Kidney tubule cell (primary cell): ENCODE measurements at regions not wholly inside any gene's neighbourhood (a gene's known extent, or its start where the extent isn't known, plus 50 kb on each side); places are given as distances from the start of the nearest gene placed in this dataset.
"Not testable (repeated sequence)": the region's sequence is repeated elsewhere in the genome, so short reads cannot be mapped to it uniquely, and the experiment has no call there.

Experiments
- DNase-seq: peaks from one replicate; pipeline ENCODE4 v3.0.0-alpha.2; 2018; ENCODE audit warnings: low spot score

- no peak for DNase-seq
Measured at GRCh38 chr1:191346381-191346780, 811.9 kb upstream of the RGS18 start.

DNA sequence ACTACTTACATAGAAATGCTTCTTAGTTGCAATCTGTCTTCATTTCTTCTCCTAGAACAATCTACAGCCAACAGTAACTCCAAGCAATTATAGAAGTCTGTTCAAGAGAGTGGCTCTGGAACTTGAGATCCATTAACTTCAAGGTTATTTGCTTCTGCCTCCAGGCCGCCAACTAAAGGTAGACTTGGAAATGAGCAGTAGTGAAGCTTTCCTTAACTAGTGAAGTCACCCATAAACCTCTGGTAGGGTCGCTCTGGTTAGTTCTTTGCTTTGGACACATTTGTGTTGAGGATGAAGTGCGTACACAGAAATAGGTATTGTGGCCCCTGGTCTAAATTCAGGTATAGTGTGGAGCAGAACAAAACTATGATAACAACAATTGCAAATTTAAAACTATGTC, 809.9 kb upstream of the RGS18 start:
- no peak for DNase-seq

DNA sequence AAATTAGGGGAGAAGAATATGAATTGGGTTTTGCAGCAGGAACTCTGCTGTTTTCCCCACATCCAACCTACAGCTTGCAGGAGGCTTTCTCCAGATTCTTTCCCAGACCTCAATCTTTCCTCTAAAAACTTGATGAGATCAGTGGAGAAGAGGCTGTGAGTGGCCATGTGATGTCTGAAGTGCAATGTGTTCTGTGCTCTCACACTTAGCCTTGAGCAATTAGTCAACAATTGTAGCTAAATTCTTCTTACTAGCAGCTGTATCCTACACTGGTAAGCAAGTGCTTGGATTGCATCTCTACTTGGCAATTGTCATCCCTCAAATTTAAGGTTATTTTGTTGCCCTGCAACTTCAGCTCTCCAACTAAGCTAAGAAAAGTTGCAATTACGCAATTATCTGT, 807.3 kb upstream of the RGS18 start:
- DNase-seq, result no peak

GRCh38 chr1:191358724-191359123, 799.5 kb upstream of the RGS18 start:
- no peak for DNase-seq

- no peak for DNase-seq
Measured at GRCh38 chr1:191366686-191367085, 791.6 kb upstream of the RGS18 start.

- DNase-seq, result peak; percentile 11
Measured at GRCh38 chr1:191368891-191369654, 789.2 kb upstream of the RGS18 start.

DNA sequence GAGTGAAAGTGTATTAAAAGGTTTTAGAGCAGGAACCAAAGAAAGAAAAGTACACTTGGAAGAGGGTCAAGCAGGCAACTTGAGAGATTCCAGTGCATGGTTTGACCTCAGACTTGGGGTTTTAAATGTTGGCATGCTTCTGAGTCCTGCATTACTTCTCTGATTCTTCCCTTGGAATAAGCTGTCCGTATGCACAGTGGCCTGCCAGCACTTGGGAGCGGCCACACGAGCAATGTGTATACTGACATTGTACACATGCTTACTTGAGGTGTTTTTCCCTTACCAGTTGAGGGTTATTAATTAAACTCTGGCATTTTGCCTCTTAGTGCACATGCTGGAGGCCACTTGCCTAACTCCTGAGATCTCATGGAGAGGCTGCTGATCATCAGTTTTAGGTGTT, 786.6 kb upstream of the RGS18 start:
- peak; percentile 35 for DNase-seq

- no peak for DNase-seq
Measured at GRCh38 chr1:191388283-191388682, 770.0 kb upstream of the RGS18 start.

- no peak for DNase-seq
Measured at GRCh38 chr1:191396622-191397021, 761.6 kb upstream of the RGS18 start.

DNA sequence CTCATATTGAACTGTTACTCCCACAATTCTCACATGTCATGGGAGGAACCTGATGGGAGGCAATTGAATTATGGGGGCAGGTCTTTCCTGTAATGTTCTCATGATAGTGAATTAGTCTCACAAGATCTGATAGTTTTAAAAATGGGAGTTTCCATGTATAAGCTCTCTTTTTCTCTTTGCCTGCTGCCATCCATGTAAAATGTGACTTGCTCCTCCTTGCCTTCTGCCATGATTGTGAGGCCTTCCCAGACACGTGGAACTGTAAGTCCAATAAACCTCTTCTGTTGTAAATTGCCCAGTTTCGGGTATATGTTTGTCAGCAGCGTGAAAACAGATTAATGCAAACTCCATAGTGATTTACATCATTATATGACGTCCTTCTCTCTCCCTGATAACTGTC, 759.7 kb upstream of the RGS18 start:
- no peak for DNase-seq

DNA sequence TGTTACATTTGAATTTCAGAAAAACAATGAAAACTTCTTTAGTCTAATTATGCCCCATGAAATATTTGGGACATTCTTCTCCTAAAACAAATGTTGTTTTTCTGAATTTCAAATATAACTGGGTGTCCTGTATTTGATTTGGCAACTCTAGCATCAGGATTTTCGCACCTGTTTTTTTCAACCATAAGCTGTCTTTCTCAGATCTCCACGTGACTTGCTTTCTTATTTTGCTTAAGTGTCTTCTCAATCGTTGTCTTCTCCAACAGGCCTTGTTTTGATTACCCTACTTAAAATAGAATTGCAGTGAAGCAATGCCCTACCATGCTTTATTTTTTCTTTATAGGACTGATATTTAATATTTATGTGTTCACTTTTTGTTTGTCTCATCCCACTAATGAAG, 752.8 kb upstream of the RGS18 start:
- no peak for DNase-seq

DNA sequence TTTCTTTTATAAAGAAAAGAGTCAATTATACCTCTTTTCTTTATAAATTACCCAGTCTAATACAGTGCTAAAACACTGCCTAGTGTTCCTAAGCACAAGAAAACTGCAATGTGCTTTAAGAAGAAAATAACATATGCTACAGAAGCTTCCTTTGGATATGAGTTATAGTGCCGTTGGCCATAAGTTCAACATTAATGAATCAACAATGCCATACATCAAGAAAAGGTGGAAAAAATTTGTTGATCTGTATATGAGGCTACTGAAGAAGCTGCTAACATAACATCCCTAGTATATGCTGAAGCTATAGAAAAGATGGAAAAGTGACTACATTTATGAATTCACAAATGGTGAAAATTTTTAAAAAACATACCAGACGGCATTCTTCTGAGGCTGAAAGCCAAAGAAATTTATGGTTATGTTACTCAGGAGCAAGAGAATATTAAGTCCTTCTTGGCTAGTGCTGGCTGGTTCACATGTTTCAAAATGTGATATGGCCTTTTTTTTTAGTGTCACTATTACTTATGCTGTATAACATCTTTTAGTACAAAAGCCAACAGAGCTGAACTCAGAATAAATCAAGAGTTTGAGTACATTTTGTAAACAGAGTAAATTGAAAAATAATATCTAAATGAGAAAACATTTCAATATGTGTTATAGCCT, 743.2 kb upstream of the RGS18 start:
- DNase-seq, result no peak

DNA sequence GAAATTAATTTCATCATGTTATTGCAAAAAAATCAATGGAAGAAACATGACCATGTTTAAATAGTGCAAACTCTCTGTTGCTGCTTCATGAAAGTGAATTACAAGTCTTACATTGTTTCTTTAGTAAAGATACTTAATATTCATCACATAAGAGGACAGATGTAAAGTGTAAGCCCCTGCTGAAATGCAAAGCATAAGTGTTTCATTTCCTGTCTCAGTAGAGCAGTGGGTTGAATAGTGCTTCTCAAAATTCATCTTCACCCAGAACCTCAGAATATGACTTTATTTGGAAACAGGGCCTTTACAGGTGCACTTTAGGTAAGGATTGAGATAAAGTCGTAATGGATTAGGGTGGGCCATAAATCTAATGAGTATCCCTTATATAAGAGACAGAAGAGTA, 738.4 kb upstream of the RGS18 start:
- no peak for DNase-seq

- DNase-seq, result no peak
Measured at GRCh38 chr1:191427593-191427992, 730.7 kb upstream of the RGS18 start.

GRCh38 chr1:191432817-191433216, 725.4 kb upstream of the RGS18 start:
- DNase-seq, result no peak

GRCh38 chr1:191438979-191439378, 719.3 kb upstream of the RGS18 start:
- no peak for DNase-seq

GRCh38 chr1:191448279-191448678, 710.0 kb upstream of the RGS18 start:
- DNase-seq, result not testable (repeated sequence)

- peak; percentile 6 for DNase-seq
Measured at GRCh38 chr1:191452586-191452985, 705.7 kb upstream of the RGS18 start.

GRCh38 chr1:191453487-191453886, 704.8 kb upstream of the RGS18 start:
- DNase-seq, result peak; percentile 73

- DNase-seq, result no peak
Measured at GRCh38 chr1:191457889-191458288, 700.4 kb upstream of the RGS18 start.

- no peak for DNase-seq
Measured at GRCh38 chr1:191460234-191460633, 698.0 kb upstream of the RGS18 start.

DNA sequence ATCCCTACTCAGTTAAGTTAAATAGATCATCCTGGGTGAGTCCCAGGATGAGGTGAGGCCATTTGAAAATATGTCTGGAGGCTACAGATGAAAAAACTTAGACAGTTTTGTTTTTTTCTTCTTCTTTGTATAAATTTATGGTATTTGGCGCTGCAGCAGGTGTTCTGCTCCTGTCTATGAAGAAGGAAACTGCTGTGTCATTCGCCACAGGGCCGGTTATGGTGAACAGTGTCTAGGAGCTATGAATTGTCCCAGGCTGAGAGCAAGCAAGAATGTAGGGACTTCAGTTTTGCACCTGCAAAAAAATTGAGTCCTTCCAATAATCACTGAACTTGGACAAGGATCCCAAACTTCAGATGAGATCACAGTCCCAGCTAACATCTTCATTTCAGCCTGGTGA, 674.3 kb upstream of the RGS18 start:
- no peak for DNase-seq

- peak; percentile 42 for DNase-seq
Measured at GRCh38 chr1:191490303-191490702, 668.0 kb upstream of the RGS18 start.

DNA sequence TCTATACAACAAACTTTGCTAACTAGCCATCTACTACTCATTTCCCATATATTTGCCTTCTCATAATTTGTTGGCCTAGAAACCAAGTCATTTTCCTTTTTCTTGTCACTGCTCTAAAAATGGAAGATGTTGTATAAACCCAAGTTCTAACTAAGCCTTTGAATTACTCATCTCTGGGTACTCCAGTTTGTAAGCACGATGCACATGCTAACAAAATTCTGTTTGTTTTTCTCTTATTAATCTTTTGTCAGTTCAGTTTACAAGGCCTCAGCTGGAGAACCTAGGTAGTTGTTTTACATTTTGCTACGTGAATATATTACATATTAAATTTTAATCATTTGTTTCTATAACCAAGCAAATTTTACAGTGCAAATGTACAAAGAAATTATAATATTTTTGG, 663.2 kb upstream of the RGS18 start:
- DNase-seq, result no peak
